ENCODE measurements at regions not wholly inside any gene's neighbourhood (a gene's known extent, or its start where the extent isn't known, plus 50 kb on each side); places are given as distances from the start of the nearest gene placed in this dataset.

DNA sequence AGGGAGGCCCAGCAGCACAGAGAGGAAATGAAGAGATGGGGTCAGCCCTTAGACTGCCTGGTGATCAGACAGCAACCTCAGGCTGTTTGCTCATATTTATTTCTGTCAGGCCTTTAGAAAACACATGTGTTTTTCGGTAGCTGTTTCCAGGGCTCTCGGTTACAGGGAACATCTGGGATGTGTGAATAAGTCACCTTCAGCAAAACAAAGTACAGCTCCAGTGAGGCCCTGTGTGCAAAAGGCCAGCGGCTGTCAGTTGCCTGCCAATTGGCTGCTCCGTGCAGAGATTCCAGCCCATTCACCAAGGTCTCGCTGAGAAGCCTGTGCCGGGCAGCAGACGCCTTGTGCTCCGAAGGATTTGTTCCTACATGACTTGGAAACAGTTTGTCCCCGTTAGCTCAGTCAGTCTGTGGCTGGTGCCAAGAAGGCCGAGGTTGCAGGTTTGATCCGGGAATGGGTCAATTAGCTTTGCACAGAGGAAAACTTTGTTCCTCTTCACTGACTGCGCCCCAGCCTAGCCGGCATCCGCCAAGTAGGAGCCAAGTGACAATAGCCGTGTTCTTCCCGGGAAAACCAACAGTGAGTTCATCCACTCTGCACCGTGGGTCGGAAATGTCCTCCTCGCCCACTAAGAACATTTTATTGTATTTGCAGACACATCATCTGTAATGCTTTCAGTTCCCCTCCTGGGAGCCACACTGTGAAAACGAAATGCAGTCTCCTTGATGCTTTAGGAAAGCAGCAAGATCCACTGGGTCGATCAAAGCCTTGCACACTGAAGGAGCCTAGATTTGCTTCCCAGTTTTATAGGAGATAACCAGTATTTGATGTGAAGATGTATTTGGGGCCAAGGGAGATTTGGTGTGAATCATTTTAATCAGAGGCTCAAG lies 315.4 kb upstream of the CDYL start:
- no peak for TF ChIP-seq CTCF (conservative IDR thresholded peaks at IDR 0.05 in 1 of 2, IDR thresholded peaks at IDR 0.05 in 1 of 2; ENCODE audit: extremely low read depth in 1 of 2, insufficient read depth in 1 of 2, low read depth in 1 of 2, low read length in 2 of 2)
- no peak for TF ChIP-seq EZH2 (IDR thresholded peaks at IDR 0.05; ENCODE audit: borderline replicate concordance, low read length)
